Endothelial cell of umbilical vein (primary cell): ENCODE measurements at regions not wholly inside any gene's neighbourhood (a gene's known extent, or its start where the extent isn't known, plus 50 kb on each side); places are given as distances from the start of the nearest gene placed in this dataset.

ENCODE experiments used
- BruUV-seq: library from RNA; stranded (reverse); fragments of 400-500 nt; replicated peaks from 2 replicates; lab custom pipeline; 2021; lab: Mats Ljungman, UMichigan
- CTCF ChIA-PET: fragments of 300-600, 350-600 bp; sonication (Branson Sonifier 250); formaldehyde crosslinking; loops from one replicate; lab custom pipeline; 2021; ENCODE audit warnings: antibody characterized with exemption, inconsistent platforms; lab: Charles Lee
- POLR2A ChIA-PET: fragments of 300-600, 350-600 bp; sonication (Branson Sonifier 250); formaldehyde crosslinking; loops from one replicate; lab custom pipeline; 2021; ENCODE audit warnings: antibody characterized with exemption, inconsistent platforms; lab: Charles Lee
- DNase-seq: peaks from one replicate; pipeline ENCODE4 v3.0.0-alpha.2; 2011; ENCODE audit warnings: low read depth, low spot score
- FAIRE-seq: peaks from 2 replicates; lab custom pipeline; 2011; peaks lifted over from hg19 to GRCh38; lab: Jason Lieb, UNC
- H2AFZ ChIP-seq: 2 replicates; pipeline ENCODE4 v1.6.0; 2012; ENCODE audit warnings: low read depth, low read length, control low read depth, inconsistent platforms
- H3K27ac ChIP-seq: 2 replicates; pipeline ENCODE4 v1.5.1; 2011; ENCODE audit warnings: low read depth, mild to moderate bottlenecking, control low read depth, low read length, moderate library complexity; ENCODE audit not compliant: insufficient read depth
- H3K27me3 ChIP-seq, 2 experiments: 2 replicates each; pipeline versions ENCODE4 v1.6.0 to v1.6.1; 2011; ENCODE audit warnings: low read length in 2 of 2, mixed read lengths in 1 of 2; ENCODE audit not compliant: control insufficient read depth in 2 of 2, insufficient read depth in 2 of 2
- H3K36me3 ChIP-seq, 2 experiments: 2 replicates in 1 of 2; 3 replicates in 1 of 2; pipeline ENCODE4 v1.5.1; 2011; ENCODE audit warnings: low read length in 2 of 2, mild to moderate bottlenecking in 1 of 2, moderate library complexity in 1 of 2; ENCODE audit not compliant: control insufficient read depth in 2 of 2, insufficient read depth in 2 of 2; ENCODE audit errors: extremely low read depth in 1 of 2
- H3K4me1 ChIP-seq: 3 replicates; pipeline ENCODE4 v1.5.1; 2011; ENCODE audit warnings: mild to moderate bottlenecking, low read length; ENCODE audit not compliant: control insufficient read depth, insufficient read depth; ENCODE audit errors: extremely low read depth
- H3K4me2 ChIP-seq: 2 replicates; pipeline ENCODE4 v1.6.1; 2011; ENCODE audit warnings: low read length, control low read depth, mixed read lengths; ENCODE audit not compliant: insufficient read depth
- H3K4me3 ChIP-seq, 3 experiments: fragments of 200-600 bp in 1 of 3; sonication (generic), shearing (Covaris generic) in 1 of 3; replicated peaks in 1 of 3; 2 replicates each; pipeline ENCODE4 v1.5.1; 2011 to 2016; ENCODE audit warnings: control low read depth in 3 of 3, low read length in 3 of 3, mild to moderate bottlenecking in 2 of 3, inconsistent platforms in 1 of 3, low read depth in 1 of 3, moderate library complexity in 1 of 3; ENCODE audit not compliant: insufficient read depth in 1 of 3
- H3K79me2 ChIP-seq: 2 replicates; pipeline ENCODE4 v1.6.0; 2012; ENCODE audit warnings: low read length, inconsistent platforms; ENCODE audit not compliant: control insufficient read depth, insufficient read depth
- H3K9ac ChIP-seq: replicated peaks from 2 replicates; pipeline ENCODE3; 2011; ENCODE audit warnings: low read length, control low read depth; ENCODE audit not compliant: insufficient read depth; ENCODE audit errors: extremely low read depth
- H3K9me1 ChIP-seq: replicated peaks from 3 replicates; pipeline ENCODE4 v1.6.0; 2011; ENCODE audit warnings: mild to moderate bottlenecking, low read length; ENCODE audit not compliant: control insufficient read depth, insufficient read depth; ENCODE audit errors: extremely low read depth
- H3K9me3 ChIP-seq: replicated peaks from 2 replicates; pipeline ENCODE4 v1.5.1; 2012; ENCODE audit warnings: low read length, inconsistent platforms; ENCODE audit not compliant: control insufficient read depth, insufficient read depth
- H4K20me1 ChIP-seq: replicated peaks from 2 replicates; pipeline ENCODE3; 2011; ENCODE audit warnings: mild to moderate bottlenecking, low read length; ENCODE audit not compliant: control insufficient read depth, insufficient read depth; ENCODE audit errors: extremely low read depth
- EZH2 ChIP-seq: IDR thresholded peaks from 2 replicates; pipeline ENCODE4 v1.6.1; 2012; ENCODE audit warnings: borderline replicate concordance, low read depth, mild to moderate bottlenecking, moderate library complexity, low read length, inconsistent platforms; ENCODE audit not compliant: severe bottlenecking
- FOS ChIP-seq: IDR thresholded peaks from 2 replicates; pipeline ENCODE4 v1.6.1; 2011; ENCODE audit warnings: mild to moderate bottlenecking, low read length, moderate library complexity, borderline replicate concordance; ENCODE audit not compliant: insufficient read depth
- GATA2 ChIP-seq: IDR thresholded peaks from 2 replicates; pipeline ENCODE4 v1.7.0; 2011; ENCODE audit warnings: low read depth, mild to moderate bottlenecking, moderate library complexity, mixed read lengths, low read length; ENCODE audit not compliant: insufficient read length, insufficient read depth
- JUN ChIP-seq: IDR thresholded peaks from 2 replicates; pipeline ENCODE4 v1.6.1; 2011; ENCODE audit warnings: borderline replicate concordance, low read depth; ENCODE audit not compliant: insufficient read length, insufficient read depth
- MAX ChIP-seq: IDR thresholded peaks from 2 replicates; pipeline ENCODE4 v1.6.1; 2011; ENCODE audit not compliant: insufficient read depth, insufficient read length
- MYC ChIP-seq: IDR thresholded peaks from one replicate; pipeline ENCODE4 v1.6.1; 2011; ENCODE audit warnings: mild to moderate bottlenecking, low read depth, low read length
- POLR2A ChIP-seq: IDR thresholded peaks from 2 replicates; pipeline ENCODE4 v1.6.1; 2012; ENCODE audit warnings: low read depth, mild to moderate bottlenecking, control low read depth, low read length
- POLR2AphosphoS5 ChIP-seq: IDR thresholded peaks from 2 replicates; pipeline ENCODE4 v1.6.1; 2012; ENCODE audit warnings: low read depth, mild to moderate bottlenecking, control low read depth, low read length, moderate library complexity; ENCODE audit not compliant: insufficient read depth
- dilution Hi-C: fragments of 300-500 bp; cut with MboI; formaldehyde crosslinking; loops from one replicate; pipeline ENCODE4 v1.15.0; 2019; ENCODE audit warnings: low sequenced_read_pairs; ENCODE audit not compliant: extremely low pct_ligation_motif_present
- intact Hi-C: fragments of 100-400 bp; cut with micrococcal nuclease; formaldehyde crosslinking; loops from one replicate; pipeline ENCODE4 v1.10.0; 2022
- TF ChIP-seq, protein P1 (sequence below), 2 donors: IDR thresholded peaks; 1 replicate in 1 of 2; 2 replicates in 1 of 2; pipeline ENCODE4 v1.5.1; 2011; ENCODE audit warnings: low read length in 2 of 2, mild to moderate bottlenecking in 2 of 2, moderate library complexity in 2 of 2, control low read depth in 1 of 2, inconsistent platforms in 1 of 2, low read depth in 1 of 2; ENCODE audit not compliant: insufficient read depth in 1 of 2; ENCODE audit errors: extremely low read depth in 1 of 2

GRCh38 chr3:53974324-53974723 is 82.7 kb upstream of the SELENOK start:
- no peaks in the 10 kb centered on the region for H4K20me1 ChIP-seq
- DNase-seq (no peak), FAIRE-seq (no peak)
- H3K9me3 ChIP-seq = no peaks in the 10 kb centered on the region
- H3K4me3 ChIP-seq = no peak overlapping the region
- no peak for TF ChIP-seq MAX
- TF ChIP-seq, protein P1, sequence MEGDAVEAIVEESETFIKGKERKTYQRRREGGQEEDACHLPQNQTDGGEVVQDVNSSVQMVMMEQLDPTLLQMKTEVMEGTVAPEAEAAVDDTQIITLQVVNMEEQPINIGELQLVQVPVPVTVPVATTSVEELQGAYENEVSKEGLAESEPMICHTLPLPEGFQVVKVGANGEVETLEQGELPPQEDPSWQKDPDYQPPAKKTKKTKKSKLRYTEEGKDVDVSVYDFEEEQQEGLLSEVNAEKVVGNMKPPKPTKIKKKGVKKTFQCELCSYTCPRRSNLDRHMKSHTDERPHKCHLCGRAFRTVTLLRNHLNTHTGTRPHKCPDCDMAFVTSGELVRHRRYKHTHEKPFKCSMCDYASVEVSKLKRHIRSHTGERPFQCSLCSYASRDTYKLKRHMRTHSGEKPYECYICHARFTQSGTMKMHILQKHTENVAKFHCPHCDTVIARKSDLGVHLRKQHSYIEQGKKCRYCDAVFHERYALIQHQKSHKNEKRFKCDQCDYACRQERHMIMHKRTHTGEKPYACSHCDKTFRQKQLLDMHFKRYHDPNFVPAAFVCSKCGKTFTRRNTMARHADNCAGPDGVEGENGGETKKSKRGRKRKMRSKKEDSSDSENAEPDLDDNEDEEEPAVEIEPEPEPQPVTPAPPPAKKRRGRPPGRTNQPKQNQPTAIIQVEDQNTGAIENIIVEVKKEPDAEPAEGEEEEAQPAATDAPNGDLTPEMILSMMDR (IDR thresholded peaks at IDR 0.05; ENCODE audit: extremely low read depth in 1 of 2, insufficient read depth in 1 of 2, low read depth in 1 of 2, low read length in 2 of 2) = no peak
- TF ChIP-seq EZH2 = no peak
- TF ChIP-seq JUN = no peak
- no peaks in the 10 kb centered on the region for H3K36me3 ChIP-seq
- intact Hi-C loops (no loop called here), dilution Hi-C loops (no loop called here)
- H3K4me2 ChIP-seq = no peak overlapping the region
- no peaks in the 10 kb centered on the region for H3K9me1 ChIP-seq
- no peaks in the 10 kb centered on the region for H3K27me3 ChIP-seq
- no peaks in the 10 kb centered on the region for H3K4me1 ChIP-seq
- H3K27ac ChIP-seq = no peak overlapping the region
- no TSS peak for BruUV-seq
- H3K9ac ChIP-seq = no peak overlapping the region
- CTCF ChIA-PET = no interaction called here
- H3K79me2 ChIP-seq = no peaks in the 10 kb centered on the region
- H2AFZ ChIP-seq = no peak overlapping the region
- POLR2A ChIA-PET = no interaction called here

DNA sequence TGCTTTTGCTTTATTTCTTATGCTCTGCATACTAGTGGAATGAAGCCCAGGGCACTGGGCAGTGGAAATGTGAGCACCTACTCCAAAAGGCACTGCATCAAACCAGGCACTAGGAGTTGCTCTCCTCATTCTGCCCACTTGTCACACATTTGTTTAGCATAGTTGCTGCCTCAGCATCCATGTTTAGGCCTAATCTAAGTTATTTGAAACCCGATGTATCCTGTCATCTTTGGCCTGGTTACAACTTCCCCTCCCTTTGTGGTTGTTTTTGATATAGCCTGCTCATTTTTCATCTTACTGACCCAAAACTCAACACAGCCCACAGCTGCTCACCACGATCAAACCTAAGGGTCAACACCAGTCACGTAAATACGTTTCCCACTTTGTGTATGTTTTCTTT is 82.2 kb upstream of the SELENOK start:
- DNase-seq (no peak), FAIRE-seq (no peak)
- TF ChIP-seq FOS (no peak), MYC (no peak), JUN (no peak), POLR2AphosphoS5 (no peak), POLR2A (no peak), MAX (no peak), GATA2 (no peak), EZH2 (no peak)
- TF ChIP-seq, protein P1 (IDR thresholded peaks at IDR 0.05; ENCODE audit: extremely low read depth in 1 of 2, insufficient read depth in 1 of 2, low read depth in 1 of 2, low read length in 2 of 2) = no peak
- Histone ChIP-seq H3K9me1 (no peaks in the 10 kb centered on the region), H3K9ac (no peak overlapping the region), H3K4me1 (no peaks in the 10 kb centered on the region), H3K4me2 (no peak overlapping the region), H3K9me3 (peaks cover 1% of the 10 kb centered on the region), H4K20me1 (no peaks in the 10 kb centered on the region), H3K27ac (no peak overlapping the region), H3K79me2 (no peaks in the 10 kb centered on the region), H2AFZ (no peak overlapping the region), H3K4me3 (no peak overlapping the region), H3K36me3 (no peaks in the 10 kb centered on the region), H3K27me3 (no peaks in the 10 kb centered on the region)
- intact Hi-C loops = no loop called here
- no TSS peak for BruUV-seq
- POLR2A ChIA-PET = no interaction called here
- CTCF ChIA-PET = no interaction called here
- dilution Hi-C loops = no loop called here
